CD14-positive monocyte (primary cell): ENCODE measurements at regions not wholly inside any gene's neighbourhood (a gene's known extent, or its start where the extent isn't known, plus 50 kb on each side); places are given as distances from the start of the nearest gene placed in this dataset.

Source experiments
- DNase-seq, 3 donors: peaks; one replicate each; pipeline ENCODE4 v3.0.0-alpha.2; 2011 to 2022
- H2AFZ ChIP-seq: 2 replicates; pipeline ENCODE4 v1.6.0; 2012; ENCODE audit warnings: mild to moderate bottlenecking, low read depth, low read length, inconsistent platforms; ENCODE audit not compliant: insufficient read depth, poor library complexity, severe bottlenecking
- H3K27ac ChIP-seq, 2 donors: 1 replicate in 1 of 2; 2 replicates in 1 of 2; pipeline ENCODE4 v1.5.1; 2012 to 2013; ENCODE audit warnings: low read length in 2 of 2, control low read depth in 1 of 2, inconsistent platforms in 1 of 2, low read depth in 1 of 2, mild to moderate bottlenecking in 1 of 2
- H3K27me3 ChIP-seq, 2 donors: one replicate each; pipeline versions ENCODE4 v1.6.0 to v1.6.1; 2011 to 2013; ENCODE audit warnings: low read length in 2 of 2; ENCODE audit not compliant: control insufficient read depth in 2 of 2, insufficient read depth in 2 of 2
- H3K36me3 ChIP-seq, 2 donors: replicated peaks in 1 of 2; 1 replicate in 1 of 2; 2 replicates in 1 of 2; pipeline versions ENCODE4 v1.5.1 to v1.6.1; 2012 to 2013; ENCODE audit warnings: low read length in 2 of 2, control low read depth in 1 of 2, inconsistent platforms in 1 of 2, mild to moderate bottlenecking in 1 of 2; ENCODE audit not compliant: insufficient read depth in 2 of 2, control insufficient read depth in 1 of 2
- H3K4me1 ChIP-seq, 2 donors: 1 replicate in 1 of 2; 2 replicates in 1 of 2; pipeline versions ENCODE4 v1.5.1 to v1.6.1; 2012 to 2013; ENCODE audit warnings: low read length in 2 of 2, control low read depth in 1 of 2, inconsistent platforms in 1 of 2, mild to moderate bottlenecking in 1 of 2, moderate library complexity in 1 of 2; ENCODE audit not compliant: insufficient read depth in 2 of 2, control insufficient read depth in 1 of 2
- H3K4me2 ChIP-seq: replicated peaks from 2 replicates; pipeline ENCODE3; 2012; ENCODE audit warnings: low read length, moderate library complexity, mild to moderate bottlenecking; ENCODE audit not compliant: poor library complexity, severe bottlenecking; ENCODE audit errors: extremely low read depth
- H3K4me3 ChIP-seq, 3 experiments: fragments of 200-600 bp in 1 of 3; sonication (generic) in 1 of 3; replicated peaks in 1 of 3; 1 replicate in 2 of 3; 2 replicates in 1 of 3; pipeline ENCODE4 v1.5.1; 2011 to 2013; ENCODE audit warnings: low read length in 3 of 3, mild to moderate bottlenecking in 3 of 3, control low read depth in 2 of 3, low read depth in 2 of 3, inconsistent platforms in 1 of 3, moderate library complexity in 1 of 3
- H3K79me2 ChIP-seq: 2 replicates; pipeline ENCODE4 v1.6.0; 2012; ENCODE audit warnings: mild to moderate bottlenecking, control low read depth, inconsistent platforms, low read length, moderate library complexity; ENCODE audit not compliant: insufficient read depth
- H3K9ac ChIP-seq: 2 replicates; pipeline ENCODE4 v1.6.0; 2017; ENCODE audit warnings: low read length, mild to moderate bottlenecking; ENCODE audit not compliant: insufficient read depth, poor library complexity, severe bottlenecking
- H3K9me3 ChIP-seq, 2 donors: replicated peaks in 1 of 2; 1 replicate in 1 of 2; 2 replicates in 1 of 2; pipeline versions ENCODE4 v1.5.1 to v1.6.1; 2012 to 2013; ENCODE audit warnings: low read length in 2 of 2, control low read depth in 1 of 2; ENCODE audit not compliant: control insufficient read depth in 1 of 2, insufficient read depth in 1 of 2
- H4K20me1 ChIP-seq: 2 replicates; pipeline ENCODE4 v1.6.0; 2012; ENCODE audit warnings: mild to moderate bottlenecking, low read length, control low read depth, moderate library complexity; ENCODE audit not compliant: insufficient read depth
- H3K27ac Mint-ChIP-seq, 7 donors: one replicate each; pipeline ENCODE4 v1.8.0; 2020; ENCODE audit warnings: mild to moderate bottlenecking in 7 of 7, mixed read lengths in 7 of 7, moderate library complexity in 6 of 7, inconsistent platforms in 2 of 7
- H3K27me3 Mint-ChIP-seq, 3 donors: one replicate each; pipeline ENCODE4 v1.8.0; 2021 to 2022; ENCODE audit warnings: low read depth in 3 of 3, mild to moderate bottlenecking in 3 of 3, mixed read lengths in 3 of 3, moderate library complexity in 3 of 3, inconsistent platforms in 1 of 3
- H3K36me3 Mint-ChIP-seq, 2 donors: one replicate each; pipeline ENCODE4 v1.8.0; 2020; ENCODE audit warnings: mixed read lengths in 2 of 2, inconsistent platforms in 1 of 2, mild to moderate bottlenecking in 1 of 2
- H3K4me1 Mint-ChIP-seq: one replicate; pipeline ENCODE4 v1.8.0; 2020; ENCODE audit warnings: mild to moderate bottlenecking, mixed read lengths
- H3K4me3 Mint-ChIP-seq, 2 donors: one replicate each; pipeline ENCODE4 v1.8.0; 2020; ENCODE audit warnings: mild to moderate bottlenecking in 2 of 2, mixed read lengths in 2 of 2, moderate library complexity in 1 of 2
- H3K9me3 Mint-ChIP-seq, 7 donors: one replicate each; pipeline ENCODE4 v1.8.0; 2020 to 2022; ENCODE audit warnings: mixed read lengths in 7 of 7, mild to moderate bottlenecking in 6 of 7, moderate library complexity in 6 of 7, inconsistent platforms in 2 of 7
- CTCF ChIP-seq: fragments of 200-600 bp; IDR thresholded peaks from one replicate; pipeline ENCODE4 v1.8.0; 2022; ENCODE audit warnings: antibody characterized with exemption, mild to moderate bottlenecking
- WGBS: methylation state at CpG from one replicate; pipeline ENCODE4 v1.1.5; 2013; ENCODE audit warnings: missing lambda C conversion rate; ENCODE audit not compliant: insufficient coverage; 5-methylcytosine and 5-hydroxymethylcytosine counted together
- intact Hi-C, 2 donors: fragments of 100-400 bp; cut with micrococcal nuclease; formaldehyde crosslinking; loops; one replicate each; pipeline versions ENCODE4 v1.15.0 to v1.15.1; 2023

- Histone ChIP-seq H3K36me3 (no peaks in the 10 kb centered on the region), H3K9ac (no peak overlapping the region), H4K20me1 (no peaks in the 10 kb centered on the region), H2AFZ (no peak overlapping the region), H3K79me2 (no peaks in the 10 kb centered on the region), H3K27ac (no peak overlapping the region), H3K27me3 (no peaks in the 10 kb centered on the region), H3K9me3 (no peaks in the 10 kb centered on the region), H3K4me1 (no peaks in the 10 kb centered on the region), H3K4me3 (no peak overlapping the region), H3K4me2 (no peak overlapping the region)
- intact Hi-C loops: no loop called here
- peaks cover 0 to 2% (median 0%) of the 10 kb centered on the region in 7 donors for H3K9me3 Mint-ChIP-seq
- no peak for TF ChIP-seq CTCF
- no peak for DNase-seq
- no peaks in the 10 kb centered on the region for H3K36me3 Mint-ChIP-seq
- no peak overlapping the region for H3K4me3 Mint-ChIP-seq
- H3K4me1 Mint-ChIP-seq: no peaks in the 10 kb centered on the region
- H3K27me3 Mint-ChIP-seq: peaks cover 0 to 2% (median 0%) of the 10 kb centered on the region in 3 donors
- WGBS: no CpG with 5 or more reads among the region's 2 CpGs
- no peak overlapping the region for H3K27ac Mint-ChIP-seq
These were observed 2212.8 kb downstream of the MRPL39 start for GRCh38 chr21:23394458-23394857.

GRCh38 chr21:23384679-23385078 is 2222.6 kb downstream of the MRPL39 start:
- no peaks in the 10 kb centered on the region for H3K4me1 Mint-ChIP-seq

More at GRCh38 chr21:23384679-23385078, 2222.6 kb downstream of the MRPL39 start:
- Histone ChIP-seq H3K36me3 (no peaks in the 10 kb centered on the region), H3K27me3 (no peaks in the 10 kb centered on the region), H3K4me2 (no peak overlapping the region), H3K27ac (no peak overlapping the region), H3K4me1 (no peaks in the 10 kb centered on the region), H3K4me3 (no peak overlapping the region), H4K20me1 (no peaks in the 10 kb centered on the region), H3K9me3 (peaks cover 0 to 2% of the 10 kb centered on the region in 2 donors), H2AFZ (no peak overlapping the region), H3K79me2 (no peaks in the 10 kb centered on the region), H3K9ac (no peak overlapping the region)
- no peak for TF ChIP-seq CTCF
- intact Hi-C loops: no loop called here
- H3K27me3 Mint-ChIP-seq: no peaks in the 10 kb centered on the region
- H3K9me3 Mint-ChIP-seq: peaks cover 0 to 5% (median 0%) of the 10 kb centered on the region in 7 donors
- H3K4me3 Mint-ChIP-seq: no peak overlapping the region
- no peaks in the 10 kb centered on the region for H3K36me3 Mint-ChIP-seq
- 43% methylated on average over 1 of the region's 4 CpGs for WGBS
- DNase-seq: no peak
- no peak overlapping the region for H3K27ac Mint-ChIP-seq
